Subcutaneous abdominal adipose tissue (tissue), 5 donors: ENCODE measurements at regions not wholly inside any gene's neighbourhood (a gene's known extent, or its start where the extent isn't known, plus 50 kb on each side); places are given as distances from the start of the nearest gene placed in this dataset.

Source experiments
- H3K27ac ChIP-seq: one replicate; pipeline ENCODE4 v1.7.0; 2013; ENCODE audit warnings: low read depth, mild to moderate bottlenecking, inconsistent platforms, low read length, moderate library complexity
- H3K27me3 ChIP-seq, 5 donors: one replicate each; pipeline ENCODE4 v1.7.0; 2013; ENCODE audit warnings: low read length in 5 of 5, inconsistent platforms in 1 of 5; ENCODE audit not compliant: control insufficient read depth in 5 of 5, insufficient read depth in 4 of 5
- H3K36me3 ChIP-seq, 5 donors: one replicate each; pipeline ENCODE4 v1.7.0; 2013; ENCODE audit warnings: low read length in 5 of 5; ENCODE audit not compliant: control insufficient read depth in 5 of 5, insufficient read depth in 5 of 5
- H3K4me1 ChIP-seq, 5 donors: one replicate each; pipeline ENCODE4 v1.7.0; 2013; ENCODE audit warnings: low read length in 5 of 5, mild to moderate bottlenecking in 3 of 5, moderate library complexity in 1 of 5; ENCODE audit not compliant: control insufficient read depth in 5 of 5, insufficient read depth in 5 of 5
- H3K4me3 ChIP-seq, 5 donors: one replicate each; pipeline ENCODE4 v1.7.0; 2013; ENCODE audit warnings: low read length in 5 of 5, low read depth in 1 of 5
- H3K9ac ChIP-seq, 5 donors: one replicate each; pipeline ENCODE4 v1.7.0; 2013; ENCODE audit warnings: low read length in 5 of 5, mild to moderate bottlenecking in 4 of 5, moderate library complexity in 3 of 5
- H3K9me3 ChIP-seq, 5 donors: one replicate each; pipeline ENCODE4 v1.7.0; 2013; ENCODE audit warnings: low read length in 5 of 5; ENCODE audit not compliant: control insufficient read depth in 5 of 5
- donor health status: healthy.
- donor health status: healthy.
- donor health status: healthy.
- donor health status: healthy.
- donor health status: healthy.

GRCh38 chr11:86885311-86885710 is 69.9 kb downstream of the FZD4 start:
- Histone ChIP-seq H3K9me3 (no peaks in the 10 kb centered on the region), H3K9ac (no peak overlapping the region), H3K4me1 (no peaks in the 10 kb centered on the region), H3K4me3 (no peak overlapping the region), H3K27ac (no peak overlapping the region), H3K36me3 (peaks cover 0 to 6% (median 2%) of the 10 kb centered on the region in 5 donors), H3K27me3 (no peaks in the 10 kb centered on the region)

GRCh38 chr11:86888164-86889000 is 66.8 kb downstream of the FZD4 start:
- Histone ChIP-seq H3K4me1 (no peaks in the 10 kb centered on the region), H3K27me3 (no peaks in the 10 kb centered on the region), H3K9me3 (no peaks in the 10 kb centered on the region), H3K9ac (no peak overlapping the region), H3K4me3 (no peak overlapping the region), H3K27ac (no peak overlapping the region), H3K36me3 (peaks cover 0 to 9% (median 5%) of the 10 kb centered on the region in 5 donors)

- H3K4me1 ChIP-seq: no peaks in the 10 kb centered on the region
- H3K4me3 ChIP-seq: no peak overlapping the region
- H3K27me3 ChIP-seq: no peaks in the 10 kb centered on the region
- peaks cover 0 to 9% (median 5%) of the 10 kb centered on the region in 5 donors for H3K36me3 ChIP-seq
- H3K27ac ChIP-seq: no peak overlapping the region
- no peaks in the 10 kb centered on the region for H3K9me3 ChIP-seq
- H3K9ac ChIP-seq: no peak overlapping the region
Measured at GRCh38 chr11:86889001-86889341, 66.2 kb downstream of the FZD4 start.

- no peaks in the 10 kb centered on the region for H3K9me3 ChIP-seq
- no peak overlapping the region for H3K27ac ChIP-seq
Measured at GRCh38 chr11:86891036-86891435, 64.2 kb downstream of the FZD4 start.

GRCh38 chr11:86893235-86893634 is 62.0 kb downstream of the FZD4 start:
- Histone ChIP-seq H3K9ac (no peak overlapping the region), H3K27ac (no peak overlapping the region), H3K36me3 (peaks cover 0 to 9% (median 5%) of the 10 kb centered on the region in 5 donors)

More at GRCh38 chr11:86891036-86891435, 64.2 kb downstream of the FZD4 start:
- Histone ChIP-seq H3K9ac (no peak overlapping the region), H3K4me1 (no peaks in the 10 kb centered on the region), H3K27me3 (no peaks in the 10 kb centered on the region), H3K4me3 (no peak overlapping the region), H3K36me3 (peaks cover 0 to 9% (median 5%) of the 10 kb centered on the region in 5 donors)

More at GRCh38 chr11:86893235-86893634, 62.0 kb downstream of the FZD4 start:
- no peak overlapping the region for H3K4me3 ChIP-seq
- no peaks in the 10 kb centered on the region for H3K27me3 ChIP-seq
- no peaks in the 10 kb centered on the region for H3K9me3 ChIP-seq
- peaks cover 0 to 8% (median 7%) of the 10 kb centered on the region in 5 donors for H3K4me1 ChIP-seq
